ENCODE measurements at regions not wholly inside any gene's neighbourhood (a gene's known extent, or its start where the extent isn't known, plus 50 kb on each side); places are given as distances from the start of the nearest gene placed in this dataset.

- TF ChIP-seq CTCF (conservative IDR thresholded peaks at IDR 0.05; ENCODE audit: low read depth in 2 of 2) (no peak), POLR2AphosphoS5 (IDR thresholded peaks at IDR 0.05; ENCODE audit: low read depth) (no peak), NANOG (IDR thresholded peaks at IDR 0.05; ENCODE audit: borderline replicate concordance) (no peak), JUNB (IDR thresholded peaks at IDR 0.05; ENCODE audit: unreplicated experiment) (no peak), EZH2phosphoT487 (IDR thresholded peaks at IDR 0.05; ENCODE audit: unreplicated experiment) (no peak)
- TF ChIP-seq, protein P1, sequence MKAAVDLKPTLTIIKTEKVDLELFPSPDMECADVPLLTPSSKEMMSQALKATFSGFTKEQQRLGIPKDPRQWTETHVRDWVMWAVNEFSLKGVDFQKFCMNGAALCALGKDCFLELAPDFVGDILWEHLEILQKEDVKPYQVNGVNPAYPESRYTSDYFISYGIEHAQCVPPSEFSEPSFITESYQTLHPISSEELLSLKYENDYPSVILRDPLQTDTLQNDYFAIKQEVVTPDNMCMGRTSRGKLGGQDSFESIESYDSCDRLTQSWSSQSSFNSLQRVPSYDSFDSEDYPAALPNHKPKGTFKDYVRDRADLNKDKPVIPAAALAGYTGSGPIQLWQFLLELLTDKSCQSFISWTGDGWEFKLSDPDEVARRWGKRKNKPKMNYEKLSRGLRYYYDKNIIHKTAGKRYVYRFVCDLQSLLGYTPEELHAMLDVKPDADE (IDR thresholded peaks at IDR 0.05) = no peak
Measured at GRCh38 chr17:36858119-36859002, 78.9 kb upstream of the LHX1 start.

All from GM23338 (cell line).